GM21529 (cell line): ENCODE measurements at regions not wholly inside any gene's neighbourhood (a gene's known extent, or its start where the extent isn't known, plus 50 kb on each side); places are given as distances from the start of the nearest gene placed in this dataset.
"Not testable (repeated sequence)": the region's sequence is repeated elsewhere in the genome, so short reads cannot be mapped to it uniquely, and the experiment has no call there.

Experiments
- ATAC-seq: cut with Tn5 transposase; IDR thresholded peaks from one replicate; pipeline ENCODE4 v1.9.1; 2021; ENCODE audit not compliant: unreplicated experiment

DNA sequence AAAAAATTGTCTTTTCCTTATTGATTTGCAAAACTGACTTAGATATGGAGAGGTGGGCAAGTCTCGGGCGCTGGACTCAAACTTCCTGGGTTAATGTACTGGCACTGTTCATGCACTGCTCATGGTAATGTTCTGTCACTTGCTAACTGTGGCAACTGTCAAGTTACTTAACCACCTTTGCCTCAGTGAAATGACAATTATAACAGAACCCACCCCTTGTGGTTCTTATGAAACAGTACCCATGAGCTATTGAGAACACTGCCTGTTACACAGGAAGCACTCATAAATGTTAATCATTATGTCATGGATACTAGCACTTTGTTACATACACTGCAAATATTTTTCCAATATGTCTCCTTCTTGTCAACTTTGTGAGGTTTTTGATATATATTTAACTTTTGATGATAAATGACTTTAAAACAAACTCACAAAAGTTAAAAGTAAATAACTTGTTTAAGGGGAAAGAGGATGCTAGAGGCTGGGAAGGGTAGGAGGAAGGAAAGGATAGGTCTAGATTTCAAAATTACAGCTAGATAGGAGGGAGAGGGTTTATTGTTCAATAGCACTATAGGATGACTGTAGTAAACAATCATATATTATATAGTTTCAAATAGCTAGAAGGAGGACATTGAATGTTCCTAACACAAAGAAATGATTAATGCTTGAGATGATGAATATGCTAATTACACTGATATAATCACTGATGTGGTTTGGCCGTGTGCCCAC is 342.5 kb downstream of the ADGRL2 start:
- ATAC-seq, result no peak

DNA sequence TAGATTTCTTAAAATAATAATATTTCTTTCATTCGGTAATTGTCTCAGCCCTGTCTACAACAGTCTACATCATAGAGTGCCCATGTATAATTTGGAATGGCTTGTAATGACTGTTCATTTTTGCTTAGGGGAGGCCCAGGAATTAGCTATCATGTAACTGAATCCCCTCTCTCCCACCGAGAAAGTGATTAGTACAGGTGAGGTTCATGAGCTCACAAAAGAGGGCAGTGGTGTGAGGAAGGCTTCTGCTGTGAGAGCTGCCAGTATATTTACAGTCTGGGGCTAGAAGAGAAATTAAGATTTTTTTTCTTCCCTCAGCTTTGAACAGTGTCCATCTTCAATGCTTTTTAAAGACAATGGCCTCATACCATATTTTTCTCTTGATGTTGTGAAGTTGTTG is 340.7 kb downstream of the ADGRL2 start:
- no peak for ATAC-seq

DNA sequence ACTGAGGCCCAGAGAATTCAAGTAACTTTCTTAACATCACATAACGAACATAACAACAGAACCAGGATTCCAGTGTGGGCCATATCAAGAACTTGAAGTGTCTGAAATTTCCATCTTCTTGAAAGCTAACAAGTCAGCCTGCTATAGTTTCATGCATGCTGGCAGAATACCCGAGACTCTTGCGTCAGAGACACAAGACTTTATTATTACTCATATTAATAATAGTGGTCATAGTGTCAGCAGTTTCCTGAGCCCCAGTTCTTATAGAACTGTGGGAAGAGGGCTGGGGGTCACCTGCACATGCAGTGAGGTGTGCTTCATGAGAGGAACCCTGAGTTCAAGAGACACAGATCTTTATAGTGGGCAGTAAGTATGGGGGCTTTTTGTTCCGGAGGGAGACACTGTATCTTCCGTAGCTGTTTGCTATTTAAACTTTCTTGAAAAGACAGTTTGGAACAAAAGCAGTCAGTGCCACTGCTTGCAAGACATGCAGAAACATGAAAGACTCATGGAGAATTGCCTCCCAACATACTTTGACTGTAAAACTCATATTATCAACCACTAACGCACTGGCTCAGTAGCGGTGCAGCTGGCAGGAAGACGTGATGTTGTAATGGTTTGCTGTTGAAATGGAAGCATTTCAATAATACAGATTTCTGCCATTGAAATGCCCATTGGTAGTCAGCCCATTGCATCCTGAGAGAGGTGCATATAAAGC is 339.2 kb downstream of the ADGRL2 start:
- ATAC-seq, result no peak

DNA sequence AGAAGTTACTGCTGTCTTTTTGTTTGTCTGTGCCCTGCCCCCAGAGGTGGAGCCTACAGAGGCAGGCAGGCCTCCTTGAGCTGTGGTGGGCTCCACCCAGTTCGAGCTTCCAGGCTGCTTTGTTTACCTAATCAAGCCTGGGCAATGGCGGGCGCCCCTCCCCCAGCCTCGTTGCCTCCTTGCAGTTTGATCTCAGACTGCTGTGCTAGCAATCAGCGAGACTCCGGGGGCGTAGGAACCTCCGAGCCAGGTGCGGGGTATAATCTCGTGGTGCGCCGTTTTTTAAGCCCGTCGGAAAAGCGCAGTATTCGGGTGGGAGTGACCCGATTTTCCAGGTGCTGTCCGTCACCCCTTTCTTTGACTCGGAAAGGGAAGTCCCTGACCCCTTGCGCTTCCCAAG is 335.6 kb downstream of the ADGRL2 start:
- not testable (repeated sequence) for ATAC-seq

DNA sequence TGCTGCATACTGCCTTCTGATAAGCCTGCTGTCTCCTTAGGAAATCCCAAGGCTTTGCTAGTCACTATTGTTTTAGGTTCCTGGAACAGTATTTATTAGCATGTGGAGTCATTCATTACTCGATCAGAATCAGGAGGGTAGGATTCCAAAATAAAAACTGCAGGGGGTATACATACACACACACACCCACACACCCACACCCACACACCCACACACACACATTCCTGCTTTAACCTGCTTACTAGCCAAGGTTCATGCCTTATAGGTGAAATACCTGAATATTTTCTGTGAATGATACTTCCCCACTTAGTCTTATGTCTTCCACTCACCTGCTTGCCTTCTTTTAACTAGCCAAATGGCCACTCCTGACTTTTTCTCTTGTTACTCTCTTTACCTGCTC is 325.1 kb downstream of the ADGRL2 start:
- no peak for ATAC-seq

DNA sequence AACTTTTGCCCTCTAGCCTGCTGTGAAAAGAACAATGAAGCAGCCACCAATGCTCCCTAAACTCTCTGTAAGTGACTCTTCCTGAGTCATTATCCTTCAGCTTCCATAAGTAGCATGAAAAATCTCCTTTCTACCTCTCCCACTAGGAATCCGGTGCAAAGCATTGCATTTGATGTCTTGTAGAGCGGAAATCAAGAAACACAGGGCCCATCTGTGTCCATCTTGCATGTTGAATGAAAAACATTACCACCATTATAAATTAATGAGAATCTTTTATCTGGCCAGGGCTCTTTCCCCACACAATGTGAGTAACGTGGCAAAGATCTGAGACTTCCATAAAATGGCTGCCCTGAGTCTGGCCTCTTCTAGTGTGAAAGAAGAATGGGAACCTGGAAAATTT is 324.4 kb downstream of the ADGRL2 start:
- ATAC-seq, result no peak

DNA sequence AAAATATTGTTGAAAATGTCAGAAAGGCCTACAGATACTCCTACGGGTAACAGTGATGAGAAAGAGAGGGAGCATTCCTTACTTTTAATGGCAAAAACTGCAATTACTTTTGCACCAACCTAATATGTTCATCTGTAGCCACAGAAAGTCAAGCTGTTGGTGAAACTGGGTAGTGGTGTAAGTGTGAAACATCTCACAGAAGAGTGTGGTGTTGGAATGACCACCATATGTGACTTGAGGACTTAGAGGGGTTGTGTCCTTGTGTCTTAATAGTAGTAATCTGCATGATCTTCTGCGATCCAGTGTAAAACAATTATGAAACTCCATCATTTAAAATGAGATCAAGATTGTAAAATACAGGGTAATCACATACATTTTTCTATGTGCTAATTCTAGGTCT is 320.7 kb downstream of the ADGRL2 start:
- no peak for ATAC-seq

DNA sequence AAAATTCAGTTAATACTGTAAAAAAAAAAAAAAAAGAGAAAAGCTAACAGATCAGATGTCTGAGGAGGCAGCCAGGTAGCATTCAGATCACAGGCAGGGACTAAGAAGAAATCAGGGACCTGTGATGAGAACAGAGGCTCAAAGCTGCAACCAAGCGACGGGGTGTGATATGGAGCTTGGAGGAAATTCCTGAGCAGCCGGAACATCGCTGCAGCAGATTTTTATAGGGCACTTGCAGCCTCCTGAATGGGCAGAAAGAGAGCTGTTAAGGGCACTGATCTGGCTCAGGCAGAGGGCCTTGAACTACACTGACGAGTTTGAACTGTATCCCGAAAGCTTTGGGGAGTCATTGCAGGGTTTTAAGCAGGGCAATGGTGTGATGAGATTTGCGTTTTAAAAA is 315.4 kb downstream of the ADGRL2 start:
- no peak for ATAC-seq

DNA sequence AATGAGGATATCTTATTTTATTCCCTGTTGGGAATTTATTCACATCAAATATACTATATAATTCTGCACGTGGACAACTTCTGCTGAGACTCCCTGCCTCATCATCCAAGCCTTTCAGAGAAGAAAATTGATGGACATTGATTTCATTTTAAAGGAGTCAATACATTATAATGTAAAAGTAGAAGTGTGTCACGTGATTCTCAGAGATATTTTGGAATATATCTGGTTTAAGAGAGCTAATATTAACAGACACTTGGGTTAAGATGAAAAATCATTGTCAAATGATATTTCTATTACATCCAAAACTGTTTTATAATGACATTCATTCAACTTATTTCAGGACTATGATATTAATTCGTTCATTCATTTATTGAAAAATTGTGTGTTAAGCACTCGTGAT is 314.2 kb downstream of the ADGRL2 start:
- ATAC-seq, result no peak

DNA sequence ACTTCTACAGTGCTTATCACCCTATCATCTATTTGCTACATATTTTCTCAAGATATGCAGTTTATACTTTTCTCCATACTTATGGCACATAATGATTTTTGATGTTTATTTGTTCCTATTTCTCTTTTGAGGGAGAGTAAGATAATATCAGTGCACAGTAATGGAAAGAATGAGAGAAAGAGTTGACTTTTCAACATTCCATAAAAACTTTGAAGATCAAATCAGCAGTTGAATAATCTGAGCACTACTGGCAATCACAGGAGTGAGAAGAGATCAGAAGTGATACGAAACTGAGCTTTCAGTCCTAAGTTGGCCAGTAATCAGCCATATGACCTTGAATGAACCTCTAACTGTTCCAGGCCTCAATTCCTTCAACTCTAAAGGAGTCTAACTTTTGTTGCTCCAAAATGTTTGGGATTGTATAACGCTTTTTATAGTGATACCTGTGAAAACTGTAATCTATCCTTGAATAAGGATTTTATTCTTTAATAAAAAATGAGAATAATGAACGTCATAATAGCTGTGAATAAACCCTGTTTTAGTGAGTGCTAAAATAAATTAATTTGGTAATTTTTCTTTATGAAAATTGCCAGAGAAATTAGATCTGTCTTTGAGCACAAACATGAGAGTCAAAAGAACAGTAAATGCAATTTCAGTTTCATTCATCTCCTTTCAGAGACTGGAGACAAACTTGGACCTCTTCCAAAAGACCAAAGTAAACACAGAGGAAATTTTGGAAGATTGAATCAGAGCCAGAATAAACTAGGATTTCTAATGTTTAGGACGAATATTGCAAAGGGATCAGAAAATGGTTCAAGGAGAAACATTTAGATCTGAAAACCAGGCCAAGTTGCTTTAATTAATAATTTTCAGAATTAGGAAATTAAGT is 309.9 kb downstream of the ADGRL2 start:
- ATAC-seq, result no peak

DNA sequence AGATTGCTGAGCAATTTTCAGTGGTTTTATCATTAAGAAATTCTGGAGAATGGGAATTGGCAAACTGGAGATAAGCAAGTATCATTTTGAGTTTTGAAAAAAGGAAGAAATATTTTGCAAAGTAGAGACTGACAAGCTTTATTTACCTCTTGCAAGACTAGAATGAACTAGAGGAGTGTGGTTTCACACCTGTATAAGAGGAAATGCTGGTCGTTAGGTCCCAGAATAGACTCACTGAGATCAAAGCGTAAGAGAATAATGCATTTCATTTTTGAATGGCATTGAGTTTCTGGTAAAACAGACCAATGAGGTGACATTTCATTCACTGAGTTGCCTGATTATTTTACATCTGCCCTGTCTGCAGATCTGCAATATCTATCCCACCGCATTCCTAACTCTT is 308.1 kb downstream of the ADGRL2 start:
- no peak for ATAC-seq

DNA sequence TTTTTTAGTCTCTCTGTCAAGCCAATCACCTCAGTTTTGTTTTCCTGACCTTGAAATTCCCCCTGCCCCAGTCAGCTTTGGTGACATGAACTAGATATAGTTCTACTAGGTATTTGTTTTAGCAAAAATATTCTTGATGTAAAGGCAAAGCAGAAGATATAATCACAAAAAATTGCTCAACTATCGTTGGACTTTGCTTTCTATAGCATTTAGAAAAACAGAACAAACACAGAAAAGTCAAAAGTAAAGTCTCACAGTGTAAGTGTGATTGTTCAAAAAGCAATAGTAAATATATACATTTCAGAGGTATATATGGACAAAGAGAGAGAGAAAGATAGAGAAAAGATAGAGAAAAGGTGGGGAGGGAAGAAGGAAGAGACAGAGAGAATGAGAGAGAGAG is 305.9 kb downstream of the ADGRL2 start:
- no peak for ATAC-seq

DNA sequence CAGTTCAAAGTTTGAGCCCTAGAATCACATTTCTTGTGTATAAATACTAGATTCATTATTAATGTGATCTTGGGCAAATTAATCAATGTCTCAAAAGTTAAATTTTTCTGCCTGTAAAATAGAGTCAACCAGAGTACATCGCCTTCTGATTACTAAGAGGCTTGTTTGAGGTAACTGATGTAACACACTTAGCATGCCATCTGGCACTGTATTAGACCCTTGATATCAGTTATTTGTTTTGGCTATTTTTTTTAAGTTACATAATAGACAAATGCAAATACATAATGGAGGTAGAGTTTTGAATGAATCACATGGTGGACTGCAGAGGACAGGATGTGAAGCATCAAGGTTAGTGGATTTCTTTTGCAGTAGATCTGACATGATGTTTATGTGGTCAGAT is 298.4 kb downstream of the ADGRL2 start:
- ATAC-seq, result no peak

DNA sequence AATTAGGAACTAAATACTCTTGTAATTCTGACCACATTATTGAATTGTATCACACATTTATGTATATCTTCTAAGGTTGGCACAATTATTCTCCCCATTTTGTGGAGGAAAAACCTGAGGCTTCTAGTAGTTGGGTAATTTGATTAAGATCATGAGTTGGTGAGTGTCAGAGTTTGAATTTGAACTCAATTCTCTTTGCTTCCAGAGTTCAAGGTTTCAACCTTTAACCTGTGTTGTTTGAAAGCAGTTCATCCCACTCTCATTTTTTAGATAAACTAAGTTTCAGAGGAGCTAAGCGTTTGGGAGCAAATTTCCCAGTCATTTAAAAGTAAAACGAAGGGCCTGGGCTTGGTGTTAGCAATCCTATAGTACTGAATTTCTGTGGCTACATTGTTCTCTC is 293.4 kb downstream of the ADGRL2 start:
- no peak for ATAC-seq

DNA sequence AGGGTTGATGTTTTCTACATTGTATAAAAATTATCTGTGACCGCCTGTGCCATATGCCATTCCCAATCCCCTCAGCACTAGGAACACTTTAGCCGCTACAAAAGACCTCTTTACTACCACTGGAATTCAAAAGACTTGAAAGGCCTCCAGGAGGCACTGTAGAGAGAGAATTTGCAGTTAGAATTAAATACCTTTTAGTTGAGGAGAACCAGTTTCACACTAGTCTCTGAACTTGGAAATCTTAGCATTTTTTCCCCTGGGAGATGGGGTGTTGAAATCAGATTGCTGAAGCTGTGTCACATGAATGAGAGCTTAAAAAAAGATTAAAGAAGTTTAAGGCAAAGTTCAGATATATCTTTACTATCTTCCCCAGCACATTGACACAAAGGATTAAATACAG is 291.0 kb downstream of the ADGRL2 start:
- no peak for ATAC-seq

DNA sequence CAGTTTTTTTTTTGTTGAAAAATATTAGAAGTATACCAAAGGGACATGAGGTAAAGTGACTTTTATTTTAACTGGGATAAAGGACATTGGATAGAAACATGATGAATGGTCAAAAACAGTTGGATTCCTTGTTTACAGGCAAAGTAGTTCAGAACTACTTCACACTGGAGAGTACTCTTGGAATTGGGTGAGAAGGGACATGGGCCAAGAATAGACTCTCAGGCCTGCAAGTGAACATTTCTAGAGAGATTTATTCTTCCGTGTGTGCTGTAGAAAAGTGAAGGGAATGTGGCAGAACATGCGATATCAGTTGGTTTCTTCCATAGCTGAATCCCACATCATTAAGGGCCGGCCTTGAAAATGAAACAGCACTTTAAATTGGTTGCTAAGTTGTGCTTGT is 290.5 kb downstream of the ADGRL2 start:
- no peak for ATAC-seq

DNA sequence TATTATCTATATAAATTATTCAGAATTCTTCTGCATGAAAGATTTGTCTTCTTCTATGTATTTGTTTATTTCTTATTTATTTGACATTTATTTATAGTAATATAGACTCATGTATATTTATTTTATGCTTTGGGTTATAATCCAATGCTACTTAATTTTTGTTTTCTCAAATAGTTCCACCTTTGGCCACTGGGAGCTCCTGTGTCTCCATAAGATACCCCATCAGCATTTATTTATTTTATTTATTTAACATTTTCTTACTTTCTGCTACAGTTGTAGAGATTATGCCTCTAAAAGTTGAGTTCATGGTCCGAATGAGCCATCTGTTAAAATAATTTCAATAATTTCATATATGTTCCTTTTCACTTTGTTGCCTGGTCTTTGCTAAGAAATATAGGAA is 289.4 kb downstream of the ADGRL2 start:
- no peak for ATAC-seq

DNA sequence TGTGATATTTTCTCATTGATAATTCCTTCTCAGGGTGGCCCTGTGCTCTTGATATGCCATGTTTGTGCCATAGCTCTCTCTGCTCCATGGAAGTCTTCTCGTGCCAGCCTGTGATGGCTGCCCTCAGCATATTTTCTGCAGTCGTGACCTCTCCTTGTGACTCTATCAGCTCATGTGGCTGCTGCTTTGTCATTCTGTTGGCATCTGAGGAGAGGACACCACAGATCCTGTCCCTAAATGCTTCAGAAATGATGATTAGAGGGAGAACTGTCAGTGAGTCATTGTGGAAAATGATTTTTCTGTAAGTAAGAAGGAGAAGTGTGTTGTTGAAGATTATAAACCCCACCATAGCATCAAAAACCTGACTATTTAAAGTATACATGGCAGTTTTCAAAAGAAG is 286.0 kb downstream of the ADGRL2 start:
- no peak for ATAC-seq

DNA sequence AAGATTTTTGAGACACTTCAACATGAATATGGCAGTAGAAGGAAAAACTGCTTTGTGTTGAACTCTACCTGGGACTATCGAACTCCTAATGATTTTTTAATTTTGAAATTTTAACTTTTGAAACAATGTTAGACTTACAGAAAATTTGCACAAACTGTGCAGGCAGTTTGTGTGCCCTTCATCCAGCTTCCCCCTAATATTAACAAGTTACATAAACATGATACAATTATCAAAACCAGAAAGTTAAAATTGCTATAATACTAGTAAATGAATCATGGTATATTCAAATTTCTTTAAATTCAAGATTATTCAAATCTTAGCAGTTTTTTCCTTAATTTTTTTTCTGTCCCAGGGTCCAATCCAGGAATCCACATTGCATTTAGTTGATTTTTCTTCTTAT is 278.9 kb downstream of the ADGRL2 start:
- ATAC-seq, result no peak

DNA sequence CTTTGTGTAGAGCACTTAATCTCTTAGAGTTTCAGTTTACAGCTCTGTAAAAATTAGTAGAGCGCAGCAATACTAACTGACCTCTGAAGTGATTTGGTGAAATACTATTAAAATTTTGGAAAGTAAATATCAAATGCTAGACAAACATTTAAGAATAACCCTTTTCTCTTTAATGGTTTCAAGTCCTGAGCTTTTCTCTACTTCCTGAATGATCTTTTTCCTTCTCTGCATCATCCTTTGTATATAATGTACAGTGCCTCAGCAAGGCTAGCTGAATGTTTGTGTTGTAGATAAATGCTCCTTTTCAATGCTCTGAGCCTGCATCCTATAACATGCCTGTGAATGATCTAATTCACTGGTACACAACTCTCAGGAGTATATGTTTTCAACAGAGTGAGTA is 272.9 kb downstream of the ADGRL2 start:
- no peak for ATAC-seq

DNA sequence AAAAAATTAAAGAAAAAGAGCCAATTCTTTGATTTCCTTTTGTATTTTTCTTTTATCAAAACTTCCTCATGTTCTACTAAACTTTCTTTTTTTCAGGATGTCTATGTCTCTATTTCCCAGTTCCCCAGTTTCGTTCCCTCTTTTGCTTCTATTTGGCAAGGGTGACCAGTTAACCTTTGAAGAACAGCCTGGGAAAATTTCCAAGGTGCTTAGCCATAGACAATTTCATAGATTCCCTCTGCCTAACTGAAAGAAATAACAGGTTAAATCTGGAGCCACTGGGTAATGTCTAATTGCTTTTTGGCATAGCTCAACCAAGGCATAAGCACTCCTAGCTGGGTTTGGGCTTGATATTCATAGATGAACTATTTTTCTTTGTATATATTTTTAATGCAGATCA is 272.3 kb downstream of the ADGRL2 start:
- no peak for ATAC-seq

DNA sequence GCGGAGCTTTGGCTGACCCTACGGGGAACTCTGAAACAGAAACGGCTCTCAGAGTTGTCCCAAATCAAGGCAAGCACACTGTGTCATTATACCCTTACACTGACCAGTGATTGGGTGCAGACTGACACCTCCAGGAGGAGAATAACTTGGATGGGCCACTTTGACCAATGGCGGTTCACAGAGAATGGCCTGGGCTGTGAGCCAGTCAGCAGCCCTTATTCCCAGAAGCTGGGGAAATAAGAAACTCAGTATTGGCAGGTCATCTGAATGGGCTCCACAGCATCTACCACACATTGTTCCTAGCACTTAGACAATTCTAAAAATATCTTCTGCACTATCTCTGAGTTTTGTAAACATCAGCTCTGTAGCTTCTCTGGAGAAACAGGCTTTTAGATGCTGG is 265.2 kb downstream of the ADGRL2 start:
- ATAC-seq, result no peak
